ENCODE measurements at regions not wholly inside any gene's neighbourhood (a gene's known extent, or its start where the extent isn't known, plus 50 kb on each side); places are given as distances from the start of the nearest gene placed in this dataset.
"Not testable (repeated sequence)": the region's sequence is repeated elsewhere in the genome, so short reads cannot be mapped to it uniquely, and the experiment has no call there.

- WGBS, 2 experiments (ENCODE audit: extremely low coverage in 1 of 2, insufficient coverage in 1 of 2, insufficient read length in 1 of 2, insufficient replicate concordance in 2 of 2, low coverage in 1 of 2, low lambda C conversion rate in 2 of 2, missing lambda C conversion rate in 1 of 2): 85% methylated on average over 10 of the region's 16 CpGs; no CpG with 5 or more reads in 1 of the 2 experiments
- H3K4ac ChIP-seq (replicated peaks; ENCODE audit: insufficient read length, low read depth, low read length); H4K5ac ChIP-seq (ENCODE audit: insufficient read length, low read depth, low read length); H3K4me1 ChIP-seq (replicated peaks in 1 of 4; ENCODE audit: control insufficient read depth in 3 of 4, insufficient read depth in 4 of 4, low read length in 3 of 4); H2BK5ac ChIP-seq (ENCODE audit: low read depth, low read length); H3K14ac ChIP-seq (ENCODE audit: insufficient read length); H3K18ac ChIP-seq (ENCODE audit: extremely low read depth, low read length); FAIRE-seq; H2BK12ac ChIP-seq (ENCODE audit: low read depth, low read length); H4K20me1 ChIP-seq (replicated peaks in 1 of 2; ENCODE audit: control insufficient read depth in 1 of 2, insufficient read depth in 2 of 2, low read length in 2 of 2); H3K27ac ChIP-seq (ENCODE audit: low read depth, low read length); H2BK120ac ChIP-seq (replicated peaks; ENCODE audit: low read depth, low read length); H4K91ac ChIP-seq (replicated peaks; ENCODE audit: insufficient read length, low read length); H2BK20ac ChIP-seq (ENCODE audit: low read length); DNase-seq (ENCODE audit: low read depth in 1 of 2, low spot score in 2 of 2); H3K79me1 ChIP-seq (ENCODE audit: low read depth, low read length); POLR2A ChIA-PET (ENCODE audit: partially characterized antibody); H3K23ac ChIP-seq (ENCODE audit: insufficient read length); H2BK15ac ChIP-seq (ENCODE audit: low read length); H3K9ac ChIP-seq (replicated peaks in 1 of 4; ENCODE audit: extremely low read depth in 1 of 4, low read depth in 3 of 4, low read length in 3 of 4); H3K4me2 ChIP-seq (ENCODE audit: insufficient read depth in 1 of 2, low read depth in 2 of 2, low read length in 2 of 2); H2AFZ ChIP-seq (ENCODE audit: low read length); H3K23me2 ChIP-seq (ENCODE audit: low read depth, low read length); H3K56ac ChIP-seq (replicated peaks; ENCODE audit: insufficient read length, low read depth, low read length); H3K9me3 ChIP-seq (ENCODE audit: insufficient read depth in 2 of 2, low read depth in 1 of 2, low read length in 1 of 2); H2AK5ac ChIP-seq (ENCODE audit: low read depth, low read length); H4K8ac ChIP-seq (ENCODE audit: extremely low read depth, insufficient read depth, low read length); CTCF ChIA-PET (ENCODE audit: partially characterized antibody); H3K4me3 ChIP-seq (ENCODE audit: extremely low read depth in 1 of 4, insufficient read depth in 2 of 4, low read depth in 3 of 4, low read length in 4 of 4); H3K27me3 ChIP-seq (replicated peaks in 1 of 4; ENCODE audit: control insufficient read depth in 3 of 4, extremely low read depth in 1 of 4, insufficient read depth in 3 of 4, low read length in 3 of 4): not testable (repeated sequence)
- Histone ChIP-seq H3K79me2 (ENCODE audit: control insufficient read depth in 1 of 2, insufficient read depth in 2 of 2, low read length in 2 of 2) (peaks cover 0 to 23% of the 10 kb centered on the region in 2 experiments; a peak in 2 of 4 replicates), H3K36me3 (ENCODE audit: control insufficient read depth in 2 of 4, insufficient read depth in 4 of 4, low read length in 3 of 4) (peaks cover 2 to 57% (median 31%) of the 10 kb centered on the region in 4 experiments; a peak in 6 of 8 replicates)
These were observed 91.9 kb upstream of the CTSV start for GRCh38 chr9:97130864-97131263.

- H3K14ac ChIP-seq (ENCODE audit: insufficient read length); H3K9ac ChIP-seq (replicated peaks in 1 of 4; ENCODE audit: extremely low read depth in 1 of 4, low read depth in 3 of 4, low read length in 3 of 4); H2BK12ac ChIP-seq (ENCODE audit: low read depth, low read length); H2AFZ ChIP-seq (ENCODE audit: low read length); H3K18ac ChIP-seq (ENCODE audit: extremely low read depth, low read length); H3K4me2 ChIP-seq (ENCODE audit: insufficient read depth in 1 of 2, low read depth in 2 of 2, low read length in 2 of 2); H4K20me1 ChIP-seq (replicated peaks in 1 of 2; ENCODE audit: control insufficient read depth in 1 of 2, insufficient read depth in 2 of 2, low read length in 2 of 2); H2BK20ac ChIP-seq (ENCODE audit: low read length); H2BK120ac ChIP-seq (replicated peaks; ENCODE audit: low read depth, low read length); H2BK5ac ChIP-seq (ENCODE audit: low read depth, low read length); H3K79me1 ChIP-seq (ENCODE audit: low read depth, low read length); H3K27me3 ChIP-seq (replicated peaks in 1 of 4; ENCODE audit: control insufficient read depth in 3 of 4, extremely low read depth in 1 of 4, insufficient read depth in 3 of 4, low read length in 3 of 4); H3K4me1 ChIP-seq (replicated peaks in 1 of 4; ENCODE audit: control insufficient read depth in 3 of 4, insufficient read depth in 4 of 4, low read length in 3 of 4); H4K8ac ChIP-seq (ENCODE audit: extremely low read depth, insufficient read depth, low read length); FAIRE-seq; H3K4ac ChIP-seq (replicated peaks; ENCODE audit: insufficient read length, low read depth, low read length); H2AK5ac ChIP-seq (ENCODE audit: low read depth, low read length); H3K27ac ChIP-seq (ENCODE audit: low read depth, low read length); POLR2A ChIA-PET (ENCODE audit: partially characterized antibody); H2BK15ac ChIP-seq (ENCODE audit: low read length); H3K9me3 ChIP-seq (ENCODE audit: insufficient read depth in 2 of 2, low read depth in 1 of 2, low read length in 1 of 2); H4K5ac ChIP-seq (ENCODE audit: insufficient read length, low read depth, low read length); H3K23me2 ChIP-seq (ENCODE audit: low read depth, low read length); DNase-seq (ENCODE audit: low read depth in 1 of 2, low spot score in 2 of 2); H4K91ac ChIP-seq (replicated peaks; ENCODE audit: insufficient read length, low read length); H3K56ac ChIP-seq (replicated peaks; ENCODE audit: insufficient read length, low read depth, low read length); CTCF ChIA-PET (ENCODE audit: partially characterized antibody); H3K4me3 ChIP-seq (ENCODE audit: extremely low read depth in 1 of 4, insufficient read depth in 2 of 4, low read depth in 3 of 4, low read length in 4 of 4); H3K23ac ChIP-seq (ENCODE audit: insufficient read length): not testable (repeated sequence)
- Histone ChIP-seq H3K79me2 (ENCODE audit: control insufficient read depth in 1 of 2, insufficient read depth in 2 of 2, low read length in 2 of 2) (peaks cover 0 to 21% of the 10 kb centered on the region in 2 experiments; a peak in 2 of 4 replicates), H3K36me3 (ENCODE audit: control insufficient read depth in 2 of 4, insufficient read depth in 4 of 4, low read length in 3 of 4) (peaks cover 2 to 54% (median 31%) of the 10 kb centered on the region in 4 experiments; a peak in 6 of 8 replicates)
- WGBS, 2 experiments (ENCODE audit: extremely low coverage in 1 of 2, insufficient coverage in 1 of 2, insufficient read length in 1 of 2, insufficient replicate concordance in 2 of 2, low coverage in 1 of 2, low lambda C conversion rate in 2 of 2, missing lambda C conversion rate in 1 of 2): 91% methylated on average over 8 of the region's 27 CpGs; no CpG with 5 or more reads in 1 of the 2 experiments
These were observed 91.4 kb upstream of the CTSV start for GRCh38 chr9:97130387-97130786.

Data from H1 (cell line).